Limb (tissue), 2 donors: ENCODE measurements at regions not wholly inside any gene's neighbourhood (a gene's known extent, or its start where the extent isn't known, plus 50 kb on each side); places are given as distances from the start of the nearest gene placed in this dataset.
"Not testable (repeated sequence)": the region's sequence is repeated elsewhere in the genome, so short reads cannot be mapped to it uniquely, and the experiment has no call there.

Experiments
- DNase-seq, 2 donors: peaks; one replicate each; pipeline ENCODE4 v3.0.0-alpha.2; 2016; ENCODE audit errors: extremely low spot score in 2 of 2

DNA sequence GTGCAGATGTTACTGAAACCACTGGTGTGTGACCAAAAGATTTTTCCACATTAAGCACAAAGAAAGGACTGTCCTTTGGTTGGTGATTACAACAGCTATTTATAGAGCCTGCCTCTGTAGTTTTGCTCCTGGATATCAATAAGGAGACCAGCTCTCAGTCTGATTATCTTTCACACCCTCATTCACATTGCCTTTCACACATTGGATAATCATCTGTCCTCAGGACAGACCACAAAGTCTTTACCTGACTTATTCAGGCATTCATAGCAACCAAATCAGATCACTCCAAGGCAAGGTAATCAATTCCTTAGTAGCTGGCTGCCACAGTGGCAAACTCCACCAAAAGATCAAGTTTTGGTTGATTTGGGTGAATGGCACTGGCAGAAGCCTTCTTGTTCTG is 59.6 kb upstream of the CPSF6 start:
- no peak for DNase-seq

DNA sequence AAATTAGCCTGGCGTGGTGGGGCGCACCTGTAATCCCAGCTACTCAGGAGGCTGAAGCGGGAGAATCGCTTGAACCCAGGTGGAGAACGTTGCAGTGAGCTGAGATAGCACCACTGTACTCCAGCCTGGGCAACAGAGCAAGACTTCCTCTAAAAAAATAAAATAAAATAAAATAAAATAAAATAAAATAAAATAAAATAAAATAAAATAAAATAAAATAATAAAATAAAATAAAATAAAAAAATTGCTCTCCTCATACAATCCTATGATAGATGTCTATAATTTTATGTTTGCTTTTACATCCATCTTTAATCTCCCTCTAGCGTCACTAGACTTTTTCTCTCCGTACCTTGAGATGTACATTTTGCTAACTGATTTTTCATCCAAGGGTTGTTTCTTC is 51.8 kb upstream of the CPSF6 start:
- not testable (repeated sequence) for DNase-seq

DNA sequence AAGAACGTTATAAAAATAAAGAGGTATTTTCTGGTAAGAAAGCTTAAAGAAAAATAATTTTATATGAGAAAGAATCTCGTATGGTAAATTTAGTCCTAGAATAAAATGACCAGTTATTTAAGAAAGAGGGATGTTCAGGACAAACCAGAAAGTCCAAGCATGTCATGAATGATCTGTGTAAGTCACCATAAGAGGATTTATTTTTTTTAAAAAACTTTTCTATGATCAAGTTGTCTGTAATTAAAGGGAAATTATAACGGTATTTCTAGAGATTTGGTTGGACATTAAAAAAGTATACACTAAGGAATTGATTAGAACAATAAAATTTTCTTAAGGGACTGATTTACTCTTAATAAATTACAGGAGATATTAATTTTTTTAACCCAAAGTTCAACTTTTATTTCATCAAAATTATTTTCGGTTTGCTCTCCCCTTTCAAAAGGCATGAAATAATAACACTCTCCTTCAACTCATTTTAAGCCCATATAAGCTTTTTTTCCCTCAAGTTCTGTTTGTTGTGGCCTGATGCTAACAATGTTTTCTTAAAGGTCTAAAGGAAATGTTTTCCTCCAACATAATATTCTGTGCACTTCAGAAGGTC is 49.9 kb upstream of the CPSF6 start:
- DNase-seq: no peak
